PC-3 (cell line): ENCODE measurements at regions not wholly inside any gene's neighbourhood (a gene's known extent, or its start where the extent isn't known, plus 50 kb on each side); places are given as distances from the start of the nearest gene placed in this dataset.

Experiments
- ATAC-seq: fragments of 200-7000 bp; cut with Tn5 transposase; 2 replicates; pipeline ENCODE4 v1.9.1; 2020; ENCODE audit warnings: mild to moderate bottlenecking, moderate library complexity
- BruUV-seq: library from RNA; stranded (reverse); fragments of 400-500 nt; replicated peaks from 2 replicates; lab custom pipeline; 2021; lab: Mats Ljungman, UMichigan
- CTCF ChIA-PET: fragments of 300-600 bp; sonication (Branson Sonifier 250); formaldehyde crosslinking; loops from one replicate; lab custom pipeline; 2022; ENCODE audit warnings: antibody characterized with exemption; lab: Charles Lee
- POLR2A ChIA-PET: fragments of 300-600 bp; sonication (Branson Sonifier 250); formaldehyde crosslinking; loops from one replicate; lab custom pipeline; 2022; ENCODE audit warnings: antibody characterized with exemption; ENCODE audit not compliant: unreplicated experiment; lab: Charles Lee
- DNase-seq: peaks from one replicate; pipeline ENCODE4 v3.0.0-alpha.2; 2015
- H2AFZ ChIP-seq: fragments of 300-600 bp; sonication (generic); 2 replicates; pipeline ENCODE4 v1.6.0; 2016; ENCODE audit warnings: antibody characterized with exemption, low read length
- H3F3A ChIP-seq: fragments of 300-600 bp; sonication (generic); one replicate; pipeline ENCODE4 v1.6.0; 2017; ENCODE audit warnings: antibody characterized with exemption, low read length, control low read depth, mild to moderate bottlenecking; ENCODE audit not compliant: unreplicated experiment
- H3K27ac ChIP-seq: fragments of 300-600 bp; sonication (generic); 2 replicates; pipeline ENCODE4 v1.5.1; 2016; ENCODE audit warnings: mild to moderate bottlenecking, low read length
- H3K27me3 ChIP-seq: fragments of 300-600 bp; sonication (generic); 2 replicates; pipeline ENCODE4 v1.6.1; 2016; ENCODE audit warnings: low read length, mixed read lengths
- H3K36me3 ChIP-seq: fragments of 300-600 bp; sonication (generic); 2 replicates; pipeline ENCODE4 v1.6.1; 2016; ENCODE audit warnings: low read depth, mixed run types, low read length, mixed read lengths
- H3K4me1 ChIP-seq: fragments of 300-600 bp; sonication (generic); 2 replicates; pipeline ENCODE4 v1.5.1; 2016; ENCODE audit warnings: low read length; ENCODE audit not compliant: insufficient read depth
- H3K4me2 ChIP-seq: fragments of 300-600 bp; sonication (generic); 2 replicates; pipeline ENCODE4 v1.6.0; 2016; ENCODE audit warnings: low read length
- H3K4me3 ChIP-seq: fragments of 300-600 bp; sonication (generic); 2 replicates; pipeline ENCODE4 v1.5.1; 2016; ENCODE audit warnings: mild to moderate bottlenecking, low read length, mixed read lengths
- H3K79me2 ChIP-seq: fragments of 300-600 bp; sonication (generic); 2 replicates; pipeline ENCODE4 v1.6.1; 2017; ENCODE audit warnings: low read length, mixed read lengths
- H3K9ac ChIP-seq: fragments of 300-600 bp; sonication (generic); 2 replicates; pipeline ENCODE4 v1.6.0; 2016; ENCODE audit warnings: mild to moderate bottlenecking, low read length
- H3K9me2 ChIP-seq: fragments of 300-600 bp; sonication (generic); replicated peaks from 2 replicates; pipeline ENCODE4 v1.6.1; 2016; ENCODE audit warnings: mixed run types, low read length, mixed read lengths
- H3K9me3 ChIP-seq: fragments of 300-600 bp; sonication (generic); 2 replicates; pipeline ENCODE4 v1.6.1; 2016; ENCODE audit warnings: low read length, mixed read lengths
- H4K20me1 ChIP-seq: fragments of 300-600 bp; sonication (generic); 2 replicates; pipeline ENCODE4 v1.6.1; 2016; ENCODE audit warnings: low read length, mixed read lengths
- EZH2 ChIP-seq: fragments of 300-600 bp; sonication (generic); IDR thresholded peaks from one replicate; pipeline ENCODE4 v1.6.1; 2017; ENCODE audit warnings: antibody characterized with exemption, mild to moderate bottlenecking, low read length; ENCODE audit not compliant: unreplicated experiment
- EZH2phosphoT487 ChIP-seq: fragments of 300-600 bp; sonication (generic); IDR thresholded peaks from 2 replicates; pipeline ENCODE4 v1.6.1; 2018; ENCODE audit warnings: mild to moderate bottlenecking, antibody characterized with exemption, low read length, borderline replicate concordance
- intact Hi-C: fragments of 100-400 bp; cut with micrococcal nuclease; formaldehyde crosslinking; loops from 2 replicates; pipeline ENCODE4 v1.9.0; 2023
- TF ChIP-seq, protein P1 (sequence below): fragments of 300-600 bp; sonication (generic); conservative IDR thresholded peaks from 2 replicates; pipeline ENCODE4 v1.5.1; 2017; ENCODE audit warnings: antibody characterized with exemption, low read depth, mild to moderate bottlenecking, low read length

DNA sequence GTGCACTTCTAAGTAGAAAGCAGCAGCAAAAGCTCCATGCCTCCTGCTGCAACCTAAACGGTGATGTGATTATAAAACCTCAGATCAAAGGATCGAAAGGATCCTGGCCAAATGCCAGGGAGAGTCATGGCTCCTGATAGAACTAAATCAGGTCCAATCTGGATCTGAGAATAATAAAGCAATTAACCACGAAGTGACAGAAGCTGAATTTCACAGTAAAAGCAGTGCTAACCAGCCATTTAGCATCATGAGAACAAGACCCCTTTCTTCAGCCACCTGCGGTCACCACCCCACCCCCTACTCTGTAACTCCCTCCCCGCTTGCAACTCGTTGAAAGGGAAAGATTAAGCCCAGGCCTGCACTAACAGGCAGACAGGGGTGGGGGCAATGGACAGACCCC, 748.7 kb downstream of the BCL11A start:
- ATAC-seq = no peak
- Histone ChIP-seq H4K20me1 (no peaks in the 10 kb centered on the region), H2AFZ (no peak overlapping the region), H3K79me2 (no peaks in the 10 kb centered on the region), H3K4me2 (no peak overlapping the region), H3F3A (no peaks in the 10 kb centered on the region), H3K9me2 (no peaks in the 10 kb centered on the region), H3K36me3 (no peaks in the 10 kb centered on the region), H3K9ac (no peak overlapping the region), H3K27ac (no peak overlapping the region), H3K4me1 (no peaks in the 10 kb centered on the region), H3K4me3 (no peak overlapping the region), H3K9me3 (no peaks in the 10 kb centered on the region), H3K27me3 (no peaks in the 10 kb centered on the region)
- no peak for DNase-seq
- BruUV-seq = no TSS peak
- ChIA-PET CTCF (no interaction called here), POLR2A (no interaction called here)
- intact Hi-C loops = no loop called here
- TF ChIP-seq EZH2 = no peak
- no peak for TF ChIP-seq EZH2phosphoT487
- TF ChIP-seq, protein P1, sequence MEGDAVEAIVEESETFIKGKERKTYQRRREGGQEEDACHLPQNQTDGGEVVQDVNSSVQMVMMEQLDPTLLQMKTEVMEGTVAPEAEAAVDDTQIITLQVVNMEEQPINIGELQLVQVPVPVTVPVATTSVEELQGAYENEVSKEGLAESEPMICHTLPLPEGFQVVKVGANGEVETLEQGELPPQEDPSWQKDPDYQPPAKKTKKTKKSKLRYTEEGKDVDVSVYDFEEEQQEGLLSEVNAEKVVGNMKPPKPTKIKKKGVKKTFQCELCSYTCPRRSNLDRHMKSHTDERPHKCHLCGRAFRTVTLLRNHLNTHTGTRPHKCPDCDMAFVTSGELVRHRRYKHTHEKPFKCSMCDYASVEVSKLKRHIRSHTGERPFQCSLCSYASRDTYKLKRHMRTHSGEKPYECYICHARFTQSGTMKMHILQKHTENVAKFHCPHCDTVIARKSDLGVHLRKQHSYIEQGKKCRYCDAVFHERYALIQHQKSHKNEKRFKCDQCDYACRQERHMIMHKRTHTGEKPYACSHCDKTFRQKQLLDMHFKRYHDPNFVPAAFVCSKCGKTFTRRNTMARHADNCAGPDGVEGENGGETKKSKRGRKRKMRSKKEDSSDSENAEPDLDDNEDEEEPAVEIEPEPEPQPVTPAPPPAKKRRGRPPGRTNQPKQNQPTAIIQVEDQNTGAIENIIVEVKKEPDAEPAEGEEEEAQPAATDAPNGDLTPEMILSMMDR = no peak

DNA sequence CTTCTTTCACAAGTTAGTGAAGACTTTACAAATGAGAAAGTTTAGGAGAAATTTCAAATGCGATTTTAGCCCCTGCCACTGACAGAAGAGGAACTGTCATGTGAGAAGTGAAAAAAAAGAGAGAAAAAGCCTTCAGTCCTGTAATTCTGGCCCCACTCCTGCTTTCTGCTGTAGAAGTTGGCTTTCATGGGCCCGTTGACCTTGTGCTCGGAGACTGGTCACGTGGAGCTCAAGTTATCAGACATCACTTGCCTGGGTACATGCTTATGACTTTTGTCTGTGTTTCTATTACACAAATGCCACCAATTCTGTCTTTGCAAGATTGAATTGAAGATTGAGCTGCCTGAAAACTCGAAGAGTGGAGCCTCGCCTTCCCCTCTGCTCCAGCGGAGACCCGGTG, 749.9 kb downstream of the BCL11A start:
- no peaks in the 10 kb centered on the region for H3K9me2 ChIP-seq
- ChIA-PET CTCF (no interaction called here), POLR2A (no interaction called here)
- no peak overlapping the region for H3K9ac ChIP-seq
- TF ChIP-seq, protein P1 = no peak
- TF ChIP-seq EZH2 = no peak
- TF ChIP-seq EZH2phosphoT487 = no peak
- no peaks in the 10 kb centered on the region for H3K79me2 ChIP-seq
- 0 out of 2 replicates have a peak, but pooled peaks cover 4% of the 10 kb centered on the region for H3K9me3 ChIP-seq
- H3K27me3 ChIP-seq = no peaks in the 10 kb centered on the region
- no peak overlapping the region for H3K4me2 ChIP-seq
- H3F3A ChIP-seq = no peaks in the 10 kb centered on the region
- intact Hi-C loops = no loop called here
- H3K27ac ChIP-seq = no peak overlapping the region
- no peaks in the 10 kb centered on the region for H3K4me1 ChIP-seq
- BruUV-seq = no TSS peak
- ATAC-seq (no peak), DNase-seq (no peak)
- no peaks in the 10 kb centered on the region for H4K20me1 ChIP-seq
- no peak overlapping the region for H3K4me3 ChIP-seq
- H2AFZ ChIP-seq = no peak overlapping the region
- H3K36me3 ChIP-seq = no peaks in the 10 kb centered on the region

DNA sequence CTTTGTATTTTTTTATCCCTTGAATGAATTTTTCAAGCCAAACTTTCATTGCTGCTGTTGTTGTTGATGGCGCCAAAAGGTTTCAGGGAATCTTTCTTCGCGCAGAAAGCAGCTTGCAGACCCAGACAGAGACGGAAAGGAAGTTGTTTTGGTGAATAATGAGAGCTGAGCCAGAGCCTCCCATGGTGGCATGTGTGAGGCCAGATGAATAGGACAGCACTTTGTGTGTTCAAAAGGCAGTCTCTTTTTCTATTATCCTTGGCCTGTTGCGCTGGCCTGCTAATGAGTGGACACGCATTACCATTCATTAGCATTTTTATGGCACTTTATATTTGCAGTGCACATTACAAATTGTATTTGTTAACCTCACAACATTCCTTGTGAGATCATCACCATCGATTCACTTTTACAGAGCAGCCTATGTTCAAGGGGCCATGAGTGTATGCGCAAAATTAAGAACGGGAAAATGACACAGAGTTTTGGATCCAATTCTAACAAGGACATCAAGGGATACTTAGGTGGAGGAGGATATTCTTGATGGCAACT, 754.7 kb downstream of the BCL11A start:
- TF ChIP-seq EZH2phosphoT487 (no peak), EZH2 (no peak)
- TF ChIP-seq, protein P1 = no peak
- Histone ChIP-seq H3K36me3 (no peaks in the 10 kb centered on the region), H3K4me2 (no peak overlapping the region), H3K27ac (no peak overlapping the region), H3K9me2 (no peaks in the 10 kb centered on the region), H3K27me3 (0 out of 2 replicates have a peak, but pooled peaks cover 3% of the 10 kb centered on the region), H3K9ac (no peak overlapping the region), H2AFZ (no peak overlapping the region), H3K9me3 (0 out of 2 replicates have a peak, but pooled peaks cover 4% of the 10 kb centered on the region), H3K79me2 (no peaks in the 10 kb centered on the region), H3K4me1 (no peaks in the 10 kb centered on the region), H4K20me1 (no peaks in the 10 kb centered on the region), H3F3A (no peaks in the 10 kb centered on the region), H3K4me3 (no peak overlapping the region)
- POLR2A ChIA-PET = no interaction called here
- ATAC-seq = no peak
- BruUV-seq = no TSS peak
- CTCF ChIA-PET = no interaction called here
- DNase-seq = no peak
- intact Hi-C loops = no loop called here
